Neuronal stem cell (in vitro differentiated cells): ENCODE measurements at regions not wholly inside any gene's neighbourhood (a gene's known extent, or its start where the extent isn't known, plus 50 kb on each side); places are given as distances from the start of the nearest gene placed in this dataset.

Source experiments
- DNase-seq: peaks from one replicate; pipeline ENCODE4 v3.0.0-alpha.2; 2013; ENCODE audit warnings: low spot score
- H2AFZ ChIP-seq: one replicate; pipeline ENCODE4 v1.6.1; 2013; ENCODE audit warnings: mild to moderate bottlenecking, low read length, inconsistent platforms
- H2AK5ac ChIP-seq: 2 replicates; pipeline ENCODE4 v1.6.1; 2013; ENCODE audit warnings: low read depth, mild to moderate bottlenecking, inconsistent platforms, low read length, moderate library complexity, mixed read lengths
- H2BK120ac ChIP-seq: 2 replicates; pipeline ENCODE4 v1.6.1; 2013; ENCODE audit warnings: low read depth, mild to moderate bottlenecking, inconsistent platforms, low read length, moderate library complexity, mixed read lengths
- H2BK12ac ChIP-seq: one replicate; pipeline ENCODE4 v1.6.1; 2013; ENCODE audit warnings: low read length, inconsistent platforms
- H2BK15ac ChIP-seq: 2 replicates; pipeline ENCODE4 v1.6.1; 2013; ENCODE audit warnings: mild to moderate bottlenecking, low read length, inconsistent platforms, mixed read lengths
- H2BK5ac ChIP-seq: one replicate; pipeline ENCODE4 v1.6.1; 2013; ENCODE audit warnings: inconsistent platforms, mild to moderate bottlenecking, low read length, moderate library complexity
- H3K14ac ChIP-seq: one replicate; pipeline ENCODE4 v1.6.1; 2013; ENCODE audit warnings: low read length, inconsistent platforms
- H3K18ac ChIP-seq: 2 replicates; pipeline ENCODE4 v1.6.1; 2013; ENCODE audit warnings: low read length, inconsistent platforms
- H3K23ac ChIP-seq: 2 replicates; pipeline ENCODE4 v1.6.1; 2013; ENCODE audit warnings: low read depth, mild to moderate bottlenecking, mixed read lengths, low read length, inconsistent platforms; ENCODE audit not compliant: poor library complexity
- H3K27ac ChIP-seq: replicated peaks from 3 replicates; pipeline ENCODE4 v1.5.1; 2013; ENCODE audit warnings: low read length, inconsistent platforms
- H3K27me3 ChIP-seq, 3 experiments: 2 replicates each; pipeline ENCODE4 v1.6.1; 2013; ENCODE audit warnings: low read length in 3 of 3, mild to moderate bottlenecking in 2 of 3, inconsistent platforms in 1 of 3, low read depth in 1 of 3, mixed read lengths in 1 of 3, moderate library complexity in 1 of 3; ENCODE audit not compliant: control insufficient read depth in 3 of 3, insufficient read depth in 3 of 3
- H3K36me3 ChIP-seq, 2 donors: replicated peaks in 1 of 2; 2 replicates each; pipeline ENCODE4 v1.6.1; 2013; ENCODE audit warnings: low read length in 2 of 2; ENCODE audit not compliant: control insufficient read depth in 2 of 2, insufficient read depth in 2 of 2
- H3K4ac ChIP-seq: 2 replicates; pipeline ENCODE4 v1.6.1; 2013; ENCODE audit warnings: inconsistent platforms, mild to moderate bottlenecking, low read length, moderate library complexity
- H3K4me1 ChIP-seq, 2 donors: 1 replicate in 1 of 2; 2 replicates in 1 of 2; pipeline ENCODE4 v1.6.1; 2013; ENCODE audit warnings: low read length in 2 of 2, low read depth in 1 of 2; ENCODE audit not compliant: control insufficient read depth in 2 of 2, insufficient read depth in 1 of 2
- H3K4me2 ChIP-seq: one replicate; pipeline ENCODE4 v1.6.1; 2013; ENCODE audit warnings: mild to moderate bottlenecking, low read length, inconsistent platforms; ENCODE audit not compliant: insufficient read depth, poor library complexity, severe bottlenecking
- H3K4me3 ChIP-seq, 2 donors: 2 replicates each; pipeline ENCODE4 v1.5.1; 2013; ENCODE audit warnings: low read length in 2 of 2, mild to moderate bottlenecking in 2 of 2, inconsistent platforms in 1 of 2, moderate library complexity in 1 of 2
- H3K79me1 ChIP-seq: one replicate; pipeline ENCODE4 v1.6.1; 2013; ENCODE audit warnings: low read depth, mild to moderate bottlenecking, inconsistent platforms, low read length, moderate library complexity
- H3K9ac ChIP-seq: one replicate; pipeline ENCODE4 v1.6.1; 2013; ENCODE audit warnings: mild to moderate bottlenecking, low read depth, low read length, inconsistent platforms; ENCODE audit not compliant: poor library complexity
- H3K9me3 ChIP-seq, 2 donors: replicated peaks in 1 of 2; 2 replicates each; pipeline versions ENCODE3 to v1.6.1; 2013; ENCODE audit warnings: low read length in 2 of 2, mild to moderate bottlenecking in 2 of 2, inconsistent platforms in 1 of 2, low read depth in 1 of 2, mixed read lengths in 1 of 2, moderate library complexity in 1 of 2; ENCODE audit not compliant: control insufficient read depth in 2 of 2, insufficient read depth in 1 of 2
- H4K8ac ChIP-seq: one replicate; pipeline ENCODE4 v1.6.1; 2013; ENCODE audit warnings: low read depth, mild to moderate bottlenecking, inconsistent platforms, low read length, moderate library complexity
- H4K91ac ChIP-seq: one replicate; pipeline ENCODE4 v1.6.1; 2013; ENCODE audit warnings: low read length, low read depth, mild to moderate bottlenecking, inconsistent platforms; ENCODE audit not compliant: poor library complexity
- WGBS, 2 donors: extraction: QIAGEN DNeasy Blood & Tissue Kit; methylation state at CpG; one replicate each; pipeline ENCODE4 v1.1.7; 2013; ENCODE audit warnings: missing lambda C conversion rate in 2 of 2, mixed read lengths in 1 of 2; ENCODE audit not compliant: insufficient read length in 2 of 2, insufficient replicate concordance in 1 of 2; ENCODE audit errors: extremely low coverage in 2 of 2; 5-methylcytosine and 5-hydroxymethylcytosine counted together

DNA sequence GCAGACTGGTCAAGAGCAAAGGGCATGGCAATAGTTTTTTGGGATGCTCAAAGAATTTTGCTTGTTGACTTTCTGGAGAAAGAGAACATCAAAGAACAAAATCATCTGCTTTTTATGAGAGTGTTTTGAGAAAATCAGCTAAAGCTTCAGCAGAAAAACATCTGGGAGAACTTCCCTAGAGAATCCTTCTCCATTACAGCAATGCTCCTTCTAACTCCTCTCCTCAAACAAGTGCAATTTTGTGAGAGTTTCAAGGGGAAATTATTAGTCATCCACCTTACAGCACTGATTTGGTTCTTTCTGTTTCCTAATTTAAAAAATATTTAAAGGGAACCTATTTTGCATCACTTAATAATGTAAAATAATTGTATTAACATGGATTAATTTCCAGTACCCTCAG is 226.9 kb upstream of the NXPH2 start:
- H3K27ac ChIP-seq = no peak overlapping the region
- H3K4me3 ChIP-seq = no peak overlapping the region
- H2BK15ac ChIP-seq = no peak overlapping the region
- no peak overlapping the region for H3K14ac ChIP-seq
- H3K4me2 ChIP-seq = no peak overlapping the region
- no peak overlapping the region for H4K91ac ChIP-seq
- no peaks in the 10 kb centered on the region for H3K27me3 ChIP-seq
- H3K23ac ChIP-seq = no peak overlapping the region
- DNase-seq = no peak
- H2AFZ ChIP-seq = no peak overlapping the region
- H3K79me1 ChIP-seq = no peaks in the 10 kb centered on the region
- H2AK5ac ChIP-seq = no peak overlapping the region
- no peak overlapping the region for H3K9ac ChIP-seq
- H2BK120ac ChIP-seq = no peak overlapping the region
- no peaks in the 10 kb centered on the region for H3K36me3 ChIP-seq
- H3K4me1 ChIP-seq = no peaks in the 10 kb centered on the region
- no peak overlapping the region for H3K4ac ChIP-seq
- H2BK12ac ChIP-seq = no peak overlapping the region
- no peak overlapping the region for H3K18ac ChIP-seq
- no peak overlapping the region for H4K8ac ChIP-seq
- H3K9me3 ChIP-seq = no peaks in the 10 kb centered on the region
- no peak overlapping the region for H2BK5ac ChIP-seq

DNA sequence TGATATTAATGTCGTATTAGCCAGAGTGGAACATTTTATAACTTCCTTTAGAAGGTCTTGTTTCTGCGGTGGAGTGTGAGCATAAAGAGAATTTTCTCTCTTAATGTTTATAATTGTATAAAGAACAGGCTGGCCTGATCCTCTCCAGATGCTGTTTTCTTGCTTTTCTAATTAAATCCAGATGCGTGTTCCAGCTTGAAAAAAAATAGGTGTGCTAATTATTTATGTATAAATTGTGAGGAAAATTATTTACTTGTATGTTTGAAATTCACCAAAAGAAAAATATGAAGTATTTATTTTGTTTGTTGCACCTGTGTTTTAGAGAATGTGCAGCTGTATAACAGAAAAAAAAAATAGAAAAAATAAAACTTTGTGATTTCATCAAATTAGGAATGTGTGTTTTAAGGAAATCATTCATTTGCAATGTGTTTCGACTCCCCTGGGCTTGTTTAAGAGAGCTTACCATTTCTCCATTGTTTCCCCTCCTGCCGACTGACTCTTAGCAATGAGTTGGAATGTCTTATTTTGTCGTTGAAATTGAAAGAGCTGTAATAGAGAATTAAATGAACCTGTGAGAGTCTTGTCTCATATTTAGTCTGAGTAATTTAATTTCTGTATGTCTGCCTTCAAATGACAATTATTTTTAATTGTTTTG is 220.1 kb upstream of the NXPH2 start:
- Histone ChIP-seq H3K27ac (no peak overlapping the region), H2BK15ac (no peak overlapping the region), H3K79me1 (no peaks in the 10 kb centered on the region), H3K27me3 (no peaks in the 10 kb centered on the region), H3K4me3 (no peak overlapping the region), H3K9ac (no peak overlapping the region), H3K4ac (no peak overlapping the region), H3K36me3 (no peaks in the 10 kb centered on the region), H2AK5ac (no peak overlapping the region), H3K9me3 (no peaks in the 10 kb centered on the region), H2BK5ac (no peak overlapping the region), H3K4me1 (no peaks in the 10 kb centered on the region), H2AFZ (no peak overlapping the region), H3K18ac (no peak overlapping the region), H4K8ac (no peak overlapping the region), H3K14ac (no peak overlapping the region), H2BK120ac (no peak overlapping the region), H2BK12ac (no peak overlapping the region), H3K23ac (no peak overlapping the region), H3K4me2 (no peak overlapping the region), H4K91ac (no peak overlapping the region)
- no CpG with 5 or more reads among the region's 6 CpGs for WGBS, 2 donors
- no peak for DNase-seq

DNA sequence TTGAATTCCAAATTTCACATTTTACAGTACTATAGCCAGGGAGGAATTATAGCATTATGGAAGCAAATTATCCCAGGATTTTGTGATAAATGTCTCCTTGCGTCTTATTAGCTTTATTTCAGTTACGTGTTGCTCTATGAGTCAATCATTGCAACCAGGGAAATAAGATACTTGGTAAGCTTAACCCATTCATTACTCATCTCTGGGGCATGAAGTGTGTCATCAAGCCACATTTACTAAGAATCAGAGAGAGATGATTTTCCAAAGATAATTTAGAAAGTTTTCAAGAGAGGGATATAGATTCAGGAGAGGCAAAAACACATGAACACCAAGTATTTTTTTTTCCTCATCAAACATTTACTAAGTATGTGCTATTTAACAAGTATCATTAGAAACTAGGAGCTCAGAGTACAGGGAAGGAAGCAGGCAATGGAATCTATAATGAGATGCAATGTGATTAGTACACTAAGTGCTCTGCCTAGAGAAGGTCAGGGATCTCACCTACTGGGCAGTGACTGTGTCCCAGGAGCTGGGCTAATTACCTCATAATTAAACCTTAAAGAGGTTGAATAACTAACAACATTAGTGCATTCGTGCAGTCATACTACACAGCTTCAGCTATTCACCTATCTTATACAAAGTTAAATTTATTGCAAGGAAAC is 217.8 kb upstream of the NXPH2 start:
- no peak overlapping the region for H2BK5ac ChIP-seq
- no peak overlapping the region for H3K4me2 ChIP-seq
- H3K9ac ChIP-seq = no peak overlapping the region
- H3K18ac ChIP-seq = no peak overlapping the region
- H3K14ac ChIP-seq = no peak overlapping the region
- H2AFZ ChIP-seq = no peak overlapping the region
- no peak overlapping the region for H3K4ac ChIP-seq
- WGBS, 2 donors = no CpG with 5 or more reads among the region's 3 CpGs
- no peaks in the 10 kb centered on the region for H3K4me1 ChIP-seq
- no peak overlapping the region for H2BK15ac ChIP-seq
- no peaks in the 10 kb centered on the region for H3K36me3 ChIP-seq
- no peaks in the 10 kb centered on the region for H3K9me3 ChIP-seq
- no peak overlapping the region for H2AK5ac ChIP-seq
- no peak overlapping the region for H4K8ac ChIP-seq
- H3K79me1 ChIP-seq = no peaks in the 10 kb centered on the region
- H3K27me3 ChIP-seq = no peaks in the 10 kb centered on the region
- no peak overlapping the region for H4K91ac ChIP-seq
- DNase-seq = no peak
- H2BK12ac ChIP-seq = no peak overlapping the region
- H2BK120ac ChIP-seq = no peak overlapping the region
- H3K4me3 ChIP-seq = no peak overlapping the region
- H3K27ac ChIP-seq = no peak overlapping the region
- no peak overlapping the region for H3K23ac ChIP-seq

DNA sequence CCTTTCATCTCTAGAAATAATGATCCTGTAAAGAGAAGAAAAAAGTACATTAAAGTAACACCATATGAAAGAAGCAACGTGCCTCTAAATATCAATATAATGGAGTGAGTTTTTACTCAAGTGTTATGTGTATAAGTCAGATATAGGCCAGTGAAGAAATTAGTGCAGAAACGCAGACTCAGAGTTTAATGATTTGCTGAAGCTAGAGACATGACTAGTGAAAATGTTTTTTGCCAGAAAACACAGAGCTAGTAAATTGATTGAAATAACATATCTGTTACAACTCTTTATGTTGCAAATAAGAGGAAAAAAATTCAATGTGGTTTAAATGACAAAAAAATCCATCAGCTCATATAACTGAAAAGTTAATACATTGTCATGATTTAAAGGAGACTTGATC is 217.2 kb upstream of the NXPH2 start:
- Histone ChIP-seq H2BK15ac (no peak overlapping the region), H2BK120ac (no peak overlapping the region), H2BK5ac (no peak overlapping the region), H3K79me1 (no peaks in the 10 kb centered on the region), H3K9me3 (no peaks in the 10 kb centered on the region), H3K36me3 (no peaks in the 10 kb centered on the region), H3K4me3 (no peak overlapping the region), H3K23ac (no peak overlapping the region), H3K4me2 (no peak overlapping the region), H3K14ac (no peak overlapping the region), H4K91ac (no peak overlapping the region), H4K8ac (no peak overlapping the region), H3K4me1 (no peaks in the 10 kb centered on the region), H3K18ac (no peak overlapping the region), H2BK12ac (no peak overlapping the region), H3K4ac (no peak overlapping the region), H3K27ac (no peak overlapping the region), H2AFZ (no peak overlapping the region), H3K9ac (no peak overlapping the region), H2AK5ac (no peak overlapping the region), H3K27me3 (no peaks in the 10 kb centered on the region)
- WGBS, 2 donors = no CpG with 5 or more reads among the region's 2 CpGs
- no peak for DNase-seq
